Stimulated activated effector memory CD8-positive, alpha-beta T cell treated with anti-CD3 and anti-CD28 coated beads, Interleukin-12 subunit alpha, Interleukin-12 subunit beta, amount 100 ng/mL, for 72 hours (primary cell): ENCODE measurements at regions not wholly inside any gene's neighbourhood (a gene's known extent, or its start where the extent isn't known, plus 50 kb on each side); places are given as distances from the start of the nearest gene placed in this dataset.

Source experiments
- ATAC-seq: fragments of 150-1000 bp; cut with Tn5 transposase; 2 replicates; pipeline ENCODE4 v1.10.0; 2021
- DNase-seq, 2 donors: peaks; one replicate each; pipeline ENCODE4 v3.0.0; 2021 to 2022; ENCODE audit warnings: low spot score in 2 of 2
- H3K27ac Mint-ChIP-seq: one replicate; pipeline ENCODE4 v1.8.0; 2022; ENCODE audit warnings: mild to moderate bottlenecking, mixed read lengths
- H3K36me3 Mint-ChIP-seq: one replicate; pipeline ENCODE4 v1.8.0; 2022; ENCODE audit warnings: mild to moderate bottlenecking, mixed read lengths
- H3K4me1 Mint-ChIP-seq: one replicate; pipeline ENCODE4 v1.8.0; 2022; ENCODE audit warnings: mixed read lengths
- H3K4me3 Mint-ChIP-seq: one replicate; pipeline ENCODE4 v1.8.0; 2022; ENCODE audit warnings: mild to moderate bottlenecking, mixed read lengths
- H3K9me3 Mint-ChIP-seq: one replicate; pipeline ENCODE4 v1.8.0; 2022; ENCODE audit warnings: mixed read lengths

DNA sequence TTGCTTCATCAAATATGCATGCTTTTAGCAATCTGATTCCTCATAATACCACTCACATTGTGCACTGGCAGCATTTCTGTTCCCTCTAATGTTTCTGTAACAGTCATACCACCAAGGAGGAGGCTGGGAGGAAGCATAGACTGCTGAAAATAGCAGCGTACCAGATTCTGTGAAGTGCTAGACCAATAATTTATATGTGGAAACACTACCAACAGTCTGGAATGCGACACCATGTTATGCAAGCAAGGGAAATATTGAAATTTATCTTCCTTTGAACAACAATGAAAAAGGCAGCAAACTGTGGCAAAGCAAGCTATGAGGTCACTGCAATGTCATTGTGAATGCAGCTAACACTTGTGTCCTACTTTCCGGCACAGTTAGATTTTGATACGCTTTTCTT lies 1388.0 kb downstream of the EFNB2 start:
- Mint-ChIP-seq H3K36me3 (no peaks in the 10 kb centered on the region), H3K4me3 (no peak overlapping the region), H3K27ac (no peak overlapping the region), H3K9me3 (no peaks in the 10 kb centered on the region), H3K4me1 (no peaks in the 10 kb centered on the region)
- ATAC-seq (no peak), DNase-seq (no peak)

GRCh38 chr13:105144936-105145335 lies 1390.5 kb downstream of the EFNB2 start:
- ATAC-seq (no peak), DNase-seq (no peak)
- Mint-ChIP-seq H3K4me1 (peaks cover 6% of the 10 kb centered on the region), H3K9me3 (no peaks in the 10 kb centered on the region), H3K36me3 (no peaks in the 10 kb centered on the region), H3K27ac (no peak overlapping the region), H3K4me3 (no peak overlapping the region)

- no peak for ATAC-seq
- no peak for DNase-seq
- H3K27ac Mint-ChIP-seq = no peak overlapping the region
These were observed 1391.4 kb downstream of the EFNB2 start for GRCh38 chr13:105144020-105144419.

DNA sequence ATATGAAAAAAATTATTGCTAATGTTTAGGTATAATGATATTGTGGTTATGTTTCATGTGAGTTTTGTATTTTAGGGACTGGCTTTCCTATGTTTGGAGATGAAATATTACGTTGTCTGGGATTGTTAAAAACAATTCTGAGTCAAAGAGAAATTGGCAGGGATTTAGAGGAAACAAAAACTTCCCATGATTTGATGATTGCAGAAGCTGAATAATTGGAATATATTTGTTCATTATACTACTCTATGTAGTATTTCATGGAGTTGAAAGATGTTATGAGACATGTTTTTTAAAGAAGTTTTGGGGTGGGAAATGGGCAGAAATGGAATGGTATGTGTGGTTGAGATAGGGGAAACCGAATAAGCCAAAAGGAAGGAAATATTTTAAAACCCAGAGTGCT lies 1392.9 kb downstream of the EFNB2 start:
- Mint-ChIP-seq H3K4me1 (peaks cover 15% of the 10 kb centered on the region), H3K9me3 (no peaks in the 10 kb centered on the region), H3K4me3 (no peak overlapping the region), H3K36me3 (no peaks in the 10 kb centered on the region), H3K27ac (no peak overlapping the region)
- no peak for DNase-seq
- no peak for ATAC-seq

More at GRCh38 chr13:105144020-105144419, 1391.4 kb downstream of the EFNB2 start:
- Mint-ChIP-seq H3K9me3 (no peaks in the 10 kb centered on the region), H3K36me3 (no peaks in the 10 kb centered on the region), H3K4me3 (no peak overlapping the region), H3K4me1 (peaks cover 14% of the 10 kb centered on the region)

DNA sequence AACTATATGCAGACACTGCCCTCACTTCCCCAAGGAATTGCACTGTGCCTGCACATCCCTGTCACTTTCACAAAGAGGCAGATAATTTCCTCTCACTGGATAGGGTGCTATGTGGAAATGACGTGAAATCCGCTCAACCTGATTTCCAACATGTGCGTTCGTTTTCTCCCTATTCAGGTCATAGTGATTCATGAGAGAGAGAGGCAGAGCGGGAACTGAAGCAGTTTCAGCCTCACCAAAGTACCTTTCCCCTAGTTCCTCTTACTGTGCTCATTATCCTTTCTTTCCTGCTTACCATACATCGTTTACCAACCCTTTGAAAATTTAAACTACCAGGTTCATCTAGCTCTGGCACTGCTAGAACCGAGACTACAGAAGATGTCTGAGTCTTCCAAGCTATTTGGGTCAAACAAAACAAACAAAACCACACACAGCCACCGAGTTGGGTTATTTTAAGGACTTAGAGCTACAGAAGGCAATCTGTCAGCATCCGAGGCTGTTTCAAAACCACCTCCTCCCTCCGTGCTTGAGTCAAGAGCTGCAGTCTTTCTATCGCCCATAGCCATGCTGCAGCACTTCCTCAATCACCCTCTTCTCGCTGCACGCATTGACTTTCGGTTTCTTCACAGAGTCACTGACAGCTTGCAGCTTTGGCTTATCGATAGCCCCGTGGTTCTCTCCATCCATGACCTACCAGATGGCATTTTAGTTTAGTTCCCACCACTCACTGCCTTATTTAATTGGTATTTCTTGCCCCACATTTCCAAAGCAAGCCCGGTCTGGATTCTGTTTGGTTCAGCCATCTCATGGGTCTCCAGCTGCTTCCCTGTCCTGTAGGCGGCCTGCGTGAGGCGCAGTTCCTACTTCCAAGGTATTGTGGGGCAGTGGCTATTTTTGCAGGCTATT lies 1395.8 kb downstream of the EFNB2 start:
- no peaks in the 10 kb centered on the region for H3K9me3 Mint-ChIP-seq
- ATAC-seq (peak; percentile 95), DNase-seq (peak; percentile 29 to 77)
- H3K4me1 Mint-ChIP-seq = peaks cover 15% of the 10 kb centered on the region
- no peaks in the 10 kb centered on the region for H3K36me3 Mint-ChIP-seq
- H3K4me3 Mint-ChIP-seq = peak overlapping the region; percentile 81
- H3K27ac Mint-ChIP-seq = peak overlapping the region; percentile 95

GRCh38 chr13:105139048-105139379 lies 1396.4 kb downstream of the EFNB2 start:
- Mint-ChIP-seq H3K27ac (peak overlapping the region; percentile 95), H3K4me3 (peak overlapping the region; percentile 81), H3K4me1 (peaks cover 15% of the 10 kb centered on the region), H3K9me3 (no peaks in the 10 kb centered on the region), H3K36me3 (no peaks in the 10 kb centered on the region)
- peak; percentile 50 for ATAC-seq
- DNase-seq = peak in 1 of 2 donors; percentile 54

DNA sequence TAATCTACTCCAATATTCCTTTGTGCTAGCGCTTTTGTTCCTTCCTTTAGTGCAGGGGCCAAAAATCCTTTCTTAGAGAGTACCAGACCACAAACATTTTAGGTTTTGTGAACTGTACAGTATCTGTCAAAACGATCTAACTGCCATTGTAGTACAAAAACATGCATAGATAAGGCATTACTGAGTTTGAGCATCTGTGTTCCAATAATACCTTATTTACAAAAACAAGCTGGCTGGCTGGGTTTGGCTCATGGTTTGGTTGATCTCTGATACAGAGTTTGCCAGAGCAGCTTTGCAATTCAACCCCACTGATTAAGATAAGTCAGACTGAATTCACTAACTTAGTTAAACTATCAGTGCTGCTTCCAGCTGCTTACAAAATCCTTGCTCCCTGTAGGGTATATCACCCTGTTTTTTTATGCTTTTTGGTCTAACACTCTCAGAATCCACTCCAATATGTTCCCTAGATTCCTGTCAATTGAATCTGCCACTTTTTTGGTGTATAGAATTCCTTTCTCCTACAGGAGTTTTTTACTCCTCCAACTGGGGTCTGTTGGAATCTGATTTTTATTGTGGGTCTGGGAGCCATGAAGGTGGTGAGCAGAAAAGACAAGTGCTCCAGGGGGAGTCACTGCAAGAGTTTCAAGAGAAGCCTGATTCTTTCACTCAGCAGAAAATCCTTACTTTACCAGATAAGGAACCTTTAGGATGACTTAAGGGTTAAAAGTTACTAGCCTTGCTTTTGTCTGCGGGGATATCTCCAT lies 1399.4 kb downstream of the EFNB2 start:
- DNase-seq (no peak), ATAC-seq (no peak)
- H3K27ac Mint-ChIP-seq = no peak overlapping the region
- H3K36me3 Mint-ChIP-seq = no peaks in the 10 kb centered on the region
- H3K9me3 Mint-ChIP-seq = no peaks in the 10 kb centered on the region
- no peak overlapping the region for H3K4me3 Mint-ChIP-seq
- peaks cover 15% of the 10 kb centered on the region for H3K4me1 Mint-ChIP-seq

DNA sequence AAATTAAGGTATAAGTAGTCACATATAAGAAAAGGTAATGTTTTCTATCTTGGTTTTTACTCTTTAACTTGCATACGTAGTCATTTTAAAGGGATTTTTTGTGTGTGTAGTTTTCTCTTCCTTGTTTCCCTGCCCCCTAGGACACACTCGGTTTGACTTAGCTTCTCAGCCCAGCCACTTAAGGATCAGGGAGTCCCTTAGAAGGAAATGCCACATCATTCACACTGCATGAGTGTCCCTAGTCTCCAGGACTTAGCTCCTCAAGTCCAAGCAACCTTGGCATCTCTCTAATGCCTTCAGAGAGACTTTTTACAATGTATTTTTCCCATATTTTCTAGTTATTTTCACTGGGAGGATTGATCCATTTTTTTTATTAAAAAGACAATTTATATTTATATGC lies 1407.7 kb downstream of the EFNB2 start:
- DNase-seq = no peak
- H3K4me3 Mint-ChIP-seq = no peak overlapping the region
- no peak for ATAC-seq

GRCh38 chr13:105121221-105121620 lies 1414.2 kb downstream of the EFNB2 start:
- Mint-ChIP-seq H3K27ac (no peak overlapping the region), H3K9me3 (no peaks in the 10 kb centered on the region), H3K4me3 (no peak overlapping the region), H3K4me1 (no peaks in the 10 kb centered on the region), H3K36me3 (no peaks in the 10 kb centered on the region)
- ATAC-seq (no peak), DNase-seq (no peak)

More for the DNA sequence above, 1407.7 kb downstream of the EFNB2 start:
- no peaks in the 10 kb centered on the region for H3K36me3 Mint-ChIP-seq
- no peak overlapping the region for H3K27ac Mint-ChIP-seq
- no peaks in the 10 kb centered on the region for H3K9me3 Mint-ChIP-seq
- no peaks in the 10 kb centered on the region for H3K4me1 Mint-ChIP-seq

GRCh38 chr13:105118426-105118985 lies 1417.0 kb downstream of the EFNB2 start:
- no peak for ATAC-seq
- Mint-ChIP-seq H3K27ac (no peak overlapping the region), H3K9me3 (peaks cover 7% of the 10 kb centered on the region), H3K4me3 (no peak overlapping the region), H3K4me1 (no peaks in the 10 kb centered on the region), H3K36me3 (no peaks in the 10 kb centered on the region)
- DNase-seq = no peak

DNA sequence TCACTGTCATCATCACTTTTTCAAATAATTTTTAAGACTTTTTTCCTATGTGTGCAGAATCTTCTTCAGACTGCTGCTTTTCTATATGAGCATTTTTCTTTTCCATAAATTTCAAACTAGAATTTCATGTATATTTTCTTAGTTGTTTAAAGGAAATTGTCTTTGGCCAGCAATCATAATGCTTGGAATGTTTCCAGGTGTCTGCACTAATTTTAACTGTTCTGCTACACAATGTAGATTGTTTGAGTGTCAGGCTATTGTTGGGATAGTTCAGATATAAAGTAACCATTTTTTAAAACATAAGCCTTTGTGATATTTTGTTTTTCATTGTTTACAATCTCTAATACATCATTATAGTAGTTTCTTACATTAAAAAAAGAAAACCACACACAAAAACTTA lies 1418.5 kb downstream of the EFNB2 start:
- no peak overlapping the region for H3K4me3 Mint-ChIP-seq
- DNase-seq = no peak
- peaks cover 7% of the 10 kb centered on the region for H3K9me3 Mint-ChIP-seq
- ATAC-seq = no peak
- H3K27ac Mint-ChIP-seq = no peak overlapping the region
- no peaks in the 10 kb centered on the region for H3K36me3 Mint-ChIP-seq
- no peaks in the 10 kb centered on the region for H3K4me1 Mint-ChIP-seq

DNA sequence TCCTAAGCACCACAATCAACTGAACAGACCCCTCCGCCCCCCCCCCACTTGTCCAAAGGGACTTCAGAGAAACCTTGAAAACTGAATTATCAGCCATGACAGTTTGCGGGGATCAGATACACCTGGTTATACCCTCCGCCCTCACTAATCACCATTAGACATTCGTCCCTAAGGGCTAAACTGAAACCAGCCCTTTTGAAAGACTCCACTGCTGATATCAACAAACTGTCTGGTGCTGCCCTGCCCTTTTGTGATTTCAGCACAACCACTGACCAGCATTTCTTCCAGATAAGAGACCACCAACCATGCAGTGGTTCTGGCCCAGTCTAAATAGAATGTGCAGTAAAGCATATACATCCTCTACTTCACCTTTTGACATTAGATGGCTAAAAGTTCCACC lies 1422.9 kb downstream of the EFNB2 start:
- DNase-seq (no peak), ATAC-seq (no peak)
- Mint-ChIP-seq H3K4me1 (no peaks in the 10 kb centered on the region), H3K4me3 (no peak overlapping the region), H3K36me3 (no peaks in the 10 kb centered on the region), H3K9me3 (peaks cover 7% of the 10 kb centered on the region), H3K27ac (no peak overlapping the region)

- no peak for ATAC-seq
- Mint-ChIP-seq H3K4me3 (no peak overlapping the region), H3K36me3 (no peaks in the 10 kb centered on the region), H3K4me1 (no peaks in the 10 kb centered on the region), H3K9me3 (no peaks in the 10 kb centered on the region), H3K27ac (no peak overlapping the region)
- DNase-seq = no peak
These were observed 1427.7 kb downstream of the EFNB2 start for GRCh38 chr13:105107781-105108180.

GRCh38 chr13:105105471-105105870 lies 1430.0 kb downstream of the EFNB2 start:
- H3K4me1 Mint-ChIP-seq = no peaks in the 10 kb centered on the region
- no peak for ATAC-seq
- no peak overlapping the region for H3K27ac Mint-ChIP-seq
- H3K4me3 Mint-ChIP-seq = no peak overlapping the region
- H3K36me3 Mint-ChIP-seq = no peaks in the 10 kb centered on the region
- no peak for DNase-seq
- no peaks in the 10 kb centered on the region for H3K9me3 Mint-ChIP-seq

- DNase-seq = no peak
- Mint-ChIP-seq H3K36me3 (no peaks in the 10 kb centered on the region), H3K4me1 (no peaks in the 10 kb centered on the region), H3K27ac (no peak overlapping the region), H3K9me3 (peaks cover 2% of the 10 kb centered on the region), H3K4me3 (no peak overlapping the region)
- no peak for ATAC-seq
These were observed 1437.9 kb downstream of the EFNB2 start for GRCh38 chr13:105097521-105097920.
